ENCODE measurements at regions not wholly inside any gene's neighbourhood (a gene's known extent, or its start where the extent isn't known, plus 50 kb on each side); places are given as distances from the start of the nearest gene placed in this dataset.
"Not testable (repeated sequence)": the region's sequence is repeated elsewhere in the genome, so short reads cannot be mapped to it uniquely, and the experiment has no call there.

DNA sequence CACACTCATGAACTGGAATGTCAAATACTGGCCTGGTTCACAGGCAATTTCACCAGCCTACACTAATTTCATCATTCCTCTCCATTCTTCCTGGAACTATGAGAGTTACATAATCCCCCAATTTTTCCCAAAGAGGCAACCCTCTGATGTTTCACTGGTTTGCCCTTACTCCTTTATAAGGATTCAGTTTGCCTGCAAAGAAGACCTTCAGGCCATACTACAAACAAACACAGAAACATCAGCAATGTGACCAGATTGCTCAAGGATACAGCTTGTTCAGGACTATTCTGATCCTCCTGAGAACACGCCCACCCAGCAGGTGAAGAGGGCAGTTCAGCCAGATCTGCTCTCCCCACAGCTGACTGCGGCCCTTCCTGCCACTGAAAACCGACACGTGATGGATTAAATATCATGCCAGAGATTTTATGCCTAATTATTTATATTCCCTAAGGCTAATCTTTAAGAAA is 215.5 kb downstream of the ETAA1 start:
- TF ChIP-seq CTCF (conservative IDR thresholded peaks at IDR 0.05; ENCODE audit: low read depth, low read length) = no peak
- no peak for DNase-seq (ENCODE audit: low read depth)
- H3K4me3 ChIP-seq (ENCODE audit: low read depth, low read length) = no peak overlapping the region

DNA sequence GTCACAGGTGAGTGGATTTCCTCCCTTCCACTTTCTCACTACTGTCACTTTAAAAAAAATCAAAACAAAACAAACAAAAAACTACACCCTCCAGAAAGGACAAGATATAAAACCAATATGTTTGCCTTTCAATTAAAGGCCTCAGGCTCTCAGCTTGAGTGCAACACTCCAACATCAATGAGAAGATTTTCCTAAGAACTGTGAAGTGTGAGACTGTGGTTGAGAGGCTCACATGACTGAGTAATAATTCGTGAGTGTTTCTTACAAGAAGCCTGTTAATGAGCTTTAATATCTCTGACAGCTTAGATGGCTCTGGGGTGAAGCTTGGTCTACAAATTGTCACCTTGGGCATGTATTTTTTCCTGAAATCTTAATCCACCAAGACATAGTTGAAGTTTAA is 216.1 kb downstream of the ETAA1 start:
- no peak for DNase-seq (ENCODE audit: low read depth)
- TF ChIP-seq CTCF (conservative IDR thresholded peaks at IDR 0.05; ENCODE audit: low read depth, low read length) = no peak
- H3K4me3 ChIP-seq (ENCODE audit: low read depth, low read length) = no peak overlapping the region

DNA sequence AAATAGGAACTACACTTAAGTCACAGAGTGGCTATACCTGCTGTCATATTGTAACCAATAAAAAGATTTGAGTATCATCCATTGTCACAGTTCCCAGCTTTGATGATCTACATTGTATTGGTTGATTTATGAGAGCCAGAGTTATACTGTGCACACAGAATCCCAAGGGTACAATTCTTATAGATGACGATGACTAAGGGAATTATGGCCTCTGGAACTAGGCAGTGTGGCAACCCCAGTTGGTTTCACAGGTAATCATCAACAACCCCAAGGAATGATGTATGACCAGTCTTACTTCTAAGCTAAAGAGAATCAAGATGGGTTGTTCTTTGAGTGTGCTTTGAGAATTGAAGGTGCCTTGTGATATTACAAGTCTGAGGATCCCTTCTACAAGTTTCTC is 217.3 kb downstream of the ETAA1 start:
- H3K4me3 ChIP-seq (ENCODE audit: low read depth, low read length) = no peak overlapping the region
- no peak for TF ChIP-seq CTCF (conservative IDR thresholded peaks at IDR 0.05; ENCODE audit: low read depth, low read length)
- DNase-seq (ENCODE audit: low read depth) = no peak

- DNase-seq (ENCODE audit: low read depth) = no peak
- no peak overlapping the region for H3K4me3 ChIP-seq (ENCODE audit: low read depth, low read length)
- no peak for TF ChIP-seq CTCF (conservative IDR thresholded peaks at IDR 0.05; ENCODE audit: low read depth, low read length)
Observed at GRCh38 chr2:67616749-67617148, 219.6 kb downstream of the ETAA1 start.

DNA sequence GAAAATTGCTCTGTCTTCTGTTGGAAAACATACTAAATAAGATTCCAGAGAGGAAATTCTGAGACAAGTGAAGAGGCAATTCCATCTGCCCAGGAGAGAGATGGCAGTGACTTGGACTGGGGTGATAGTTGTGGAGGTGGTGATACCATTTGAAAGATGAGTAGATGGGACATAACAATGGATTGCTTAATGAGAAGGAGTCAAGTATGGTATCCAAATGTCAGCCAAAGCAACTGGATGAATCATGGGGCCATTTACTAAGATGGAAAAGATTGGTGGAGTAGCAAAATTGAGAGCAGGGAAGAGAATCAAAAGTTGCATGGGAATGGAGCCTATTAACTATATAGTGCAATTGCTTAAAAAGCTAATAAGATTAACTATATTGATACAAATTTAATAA is 222.1 kb downstream of the ETAA1 start:
- TF ChIP-seq CTCF (conservative IDR thresholded peaks at IDR 0.05; ENCODE audit: low read depth, low read length) = no peak
- no peak for DNase-seq (ENCODE audit: low read depth)
- H3K4me3 ChIP-seq (ENCODE audit: low read depth, low read length) = no peak overlapping the region

- H3K4me3 ChIP-seq (ENCODE audit: low read depth, low read length); DNase-seq (ENCODE audit: low read depth): not testable (repeated sequence)
Observed at GRCh38 chr2:67623741-67624140, 226.6 kb downstream of the ETAA1 start.

DNA sequence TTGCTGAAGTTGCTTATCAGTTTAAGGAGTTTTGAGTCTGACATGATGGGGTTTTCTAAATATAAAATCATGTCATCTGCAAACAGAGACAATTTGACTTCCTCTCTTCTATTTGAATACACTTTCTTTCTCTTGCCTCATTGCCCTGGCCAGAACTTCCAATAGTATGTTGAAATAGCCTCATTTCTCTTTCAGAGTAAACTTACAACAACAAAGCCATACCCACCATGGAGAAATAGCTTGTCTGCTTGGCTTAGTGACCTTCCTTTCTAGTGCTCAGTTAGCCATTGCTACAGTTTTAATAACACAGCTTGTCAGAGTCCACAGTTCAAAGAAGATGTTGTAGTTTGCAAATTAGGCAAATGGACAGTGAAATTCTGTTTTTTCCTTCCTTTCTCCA is 228.0 kb downstream of the ETAA1 start:
- no peak for DNase-seq (ENCODE audit: low read depth)
- TF ChIP-seq CTCF (conservative IDR thresholded peaks at IDR 0.05; ENCODE audit: low read depth, low read length) = no peak
- no peak overlapping the region for H3K4me3 ChIP-seq (ENCODE audit: low read depth, low read length)
